HG03439 (cell line): ENCODE measurements at regions not wholly inside any gene's neighbourhood (a gene's known extent, or its start where the extent isn't known, plus 50 kb on each side); places are given as distances from the start of the nearest gene placed in this dataset.

Experiments used
- ATAC-seq: cut with Tn5 transposase; IDR thresholded peaks from one replicate; pipeline ENCODE4 v1.9.1; 2021; ENCODE audit warnings: mild to moderate bottlenecking, moderate library complexity; ENCODE audit not compliant: unreplicated experiment

DNA sequence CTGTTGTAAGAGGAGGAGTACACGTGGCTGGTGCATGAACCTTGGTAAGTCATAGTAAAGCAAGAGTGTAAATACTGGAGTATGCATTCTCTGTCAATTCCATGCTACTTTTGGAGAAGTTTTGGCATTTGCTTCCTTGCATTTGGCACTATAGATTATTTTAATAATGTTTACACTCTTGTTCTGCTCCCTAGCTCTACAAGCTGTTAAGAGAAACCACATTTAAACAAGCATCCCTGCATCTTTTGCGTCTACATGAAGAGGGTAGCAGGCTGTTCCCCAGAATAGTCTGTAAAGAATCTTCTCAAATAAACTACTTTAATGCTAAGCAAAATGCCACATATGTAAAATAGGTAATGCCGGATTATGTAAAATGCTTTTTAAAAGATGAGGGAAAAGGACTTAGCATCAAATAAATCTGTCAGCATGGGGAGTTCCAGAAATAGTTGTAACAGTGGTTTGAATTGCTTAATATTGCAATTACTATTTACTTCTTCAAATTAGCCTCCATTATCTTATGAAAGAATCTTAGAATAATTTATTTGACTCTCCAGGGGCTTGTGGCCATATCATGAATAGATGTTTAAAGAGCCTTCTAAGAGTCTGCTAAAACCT is 2127.3 kb upstream of the WWC1 start:
- no peak for ATAC-seq

DNA sequence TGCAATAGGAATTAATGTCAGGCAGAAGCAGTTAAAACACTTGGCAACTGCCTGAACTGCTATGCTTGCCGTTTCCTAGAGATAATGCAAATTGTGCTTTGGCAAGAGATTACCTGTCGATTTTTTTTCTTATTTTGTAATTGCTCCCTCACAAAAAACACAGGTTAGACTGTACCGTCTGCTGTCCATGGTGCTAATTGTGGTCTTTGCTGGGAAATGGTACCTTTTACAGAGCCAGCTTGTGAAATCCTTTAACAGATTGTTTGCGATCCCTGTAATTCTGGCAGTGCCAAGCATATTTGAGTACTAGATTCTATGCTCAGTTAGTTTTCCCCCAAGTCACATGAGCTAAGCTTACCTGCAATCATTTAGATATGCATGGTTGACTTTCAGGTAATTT is 2125.8 kb upstream of the WWC1 start:
- no peak for ATAC-seq

DNA sequence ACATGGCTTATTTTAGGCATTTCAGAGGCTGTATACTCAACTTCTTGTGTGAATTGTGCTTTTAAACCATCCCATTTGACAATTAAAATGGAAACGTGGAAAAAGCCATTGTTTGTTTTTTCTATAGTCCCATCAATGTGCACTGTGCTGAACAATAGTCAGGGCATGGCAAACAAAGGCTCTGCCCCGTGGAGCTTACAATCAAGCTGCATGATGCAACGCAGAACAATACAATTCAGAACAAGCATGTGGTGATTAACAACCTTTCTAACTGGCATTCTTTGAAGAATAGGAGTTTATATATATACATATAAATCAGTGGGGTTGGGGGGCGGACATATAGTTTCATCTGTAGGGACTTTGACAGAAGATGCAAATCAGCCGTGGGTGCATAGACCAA is 2125.4 kb upstream of the WWC1 start:
- no peak for ATAC-seq

- no peak for ATAC-seq
Observed at GRCh38 chr5:166172597-166172996, 2118.8 kb upstream of the WWC1 start.

DNA sequence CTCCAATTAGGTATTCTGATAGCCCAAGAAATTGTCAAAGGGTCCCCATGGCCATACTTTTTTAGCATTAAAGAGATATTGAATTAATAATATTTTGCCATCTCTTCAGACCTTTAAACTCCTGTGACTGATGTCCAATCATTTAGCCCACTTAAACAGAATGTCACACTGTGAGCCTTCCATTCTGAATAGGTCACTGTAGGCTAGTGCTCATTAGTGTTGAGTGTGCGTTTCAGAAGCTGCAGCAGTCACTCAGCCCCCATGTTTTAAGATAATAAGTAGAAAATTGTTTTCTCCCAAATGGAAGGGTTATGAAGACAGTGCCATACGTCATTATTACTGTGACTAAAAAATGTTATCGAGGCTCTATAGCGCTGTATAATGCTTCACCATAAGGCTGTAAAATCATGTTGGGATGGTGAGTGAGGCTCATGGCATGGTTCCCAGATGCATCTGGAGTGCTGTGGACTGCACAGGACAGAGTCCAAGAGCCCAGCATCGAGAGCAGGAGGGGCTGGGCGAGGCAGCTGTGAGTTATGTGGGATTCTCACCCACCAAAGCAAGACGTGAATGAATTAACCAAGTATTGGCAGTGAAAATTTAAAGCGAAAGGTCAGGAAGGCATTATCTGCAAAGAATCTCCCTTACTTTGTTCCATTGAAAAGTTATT is 2112.9 kb upstream of the WWC1 start:
- ATAC-seq: no peak

- no peak for ATAC-seq
Observed at GRCh38 chr5:166185185-166185584, 2106.3 kb upstream of the WWC1 start.

- ATAC-seq: no peak
Observed at GRCh38 chr5:166188501-166189325, 2102.7 kb upstream of the WWC1 start.

- ATAC-seq: no peak
Observed at GRCh38 chr5:166192696-166193095, 2098.7 kb upstream of the WWC1 start.

- no peak for ATAC-seq
Observed at GRCh38 chr5:166195981-166196380, 2095.5 kb upstream of the WWC1 start.

- no peak for ATAC-seq
Observed at GRCh38 chr5:166200532-166200931, 2090.9 kb upstream of the WWC1 start.

DNA sequence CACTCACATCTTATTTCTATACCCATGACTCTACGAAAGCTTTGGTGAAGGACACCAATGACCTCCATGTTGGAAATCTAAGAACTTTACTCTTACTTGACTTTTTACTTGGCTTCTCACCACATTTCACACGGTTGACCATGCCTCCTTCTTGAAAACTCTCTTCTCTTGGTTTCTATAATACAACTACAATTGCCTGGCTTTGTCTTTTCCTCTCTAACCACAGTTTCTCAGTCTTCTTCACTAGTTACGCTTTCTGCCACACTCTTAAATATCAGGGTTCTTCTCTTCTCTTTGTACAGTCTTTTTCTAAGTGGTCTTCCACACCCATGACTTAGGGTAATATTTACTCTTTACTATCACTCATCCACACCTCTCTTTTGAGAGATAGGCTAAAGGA is 2079.8 kb upstream of the WWC1 start:
- ATAC-seq: no peak

- ATAC-seq: no peak
Observed at GRCh38 chr5:166236327-166236726, 2055.1 kb upstream of the WWC1 start.

DNA sequence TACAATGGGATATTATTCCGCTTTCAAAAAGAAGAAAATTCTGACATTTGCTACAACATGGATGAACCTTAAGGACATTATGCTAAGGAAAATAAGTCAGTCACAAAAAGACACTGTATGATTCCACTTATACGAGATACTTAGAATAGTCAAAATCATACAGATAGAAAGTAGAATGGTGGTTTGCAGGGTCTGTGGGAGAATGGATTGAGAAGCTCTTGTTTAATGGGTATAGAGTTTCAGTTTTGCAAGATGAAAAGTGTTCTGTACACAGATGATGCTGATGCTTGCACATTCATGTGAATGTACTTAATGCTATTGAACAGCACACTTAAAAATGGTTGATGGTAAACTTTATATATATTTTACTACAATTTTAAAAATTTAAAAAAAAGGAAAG is 2050.7 kb upstream of the WWC1 start:
- ATAC-seq: no peak

DNA sequence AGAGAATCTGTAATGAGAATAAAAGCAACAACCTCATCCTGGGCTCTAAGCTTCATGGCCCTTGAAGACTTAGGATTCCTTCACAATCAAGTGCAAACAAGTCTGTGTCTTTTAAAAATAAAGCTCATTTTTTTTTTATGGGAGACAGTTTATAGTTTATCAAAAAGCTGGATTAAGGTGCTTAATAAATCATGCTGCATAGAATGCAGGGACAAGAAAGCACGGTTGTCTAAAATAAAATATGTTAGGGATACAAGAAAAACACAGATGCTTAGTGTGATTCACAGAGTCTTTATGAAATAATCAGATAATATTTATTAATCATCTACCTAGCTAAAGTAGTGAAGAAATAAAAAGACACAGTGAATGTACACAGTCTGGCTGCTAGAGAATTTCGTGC is 2045.9 kb upstream of the WWC1 start:
- no peak for ATAC-seq

DNA sequence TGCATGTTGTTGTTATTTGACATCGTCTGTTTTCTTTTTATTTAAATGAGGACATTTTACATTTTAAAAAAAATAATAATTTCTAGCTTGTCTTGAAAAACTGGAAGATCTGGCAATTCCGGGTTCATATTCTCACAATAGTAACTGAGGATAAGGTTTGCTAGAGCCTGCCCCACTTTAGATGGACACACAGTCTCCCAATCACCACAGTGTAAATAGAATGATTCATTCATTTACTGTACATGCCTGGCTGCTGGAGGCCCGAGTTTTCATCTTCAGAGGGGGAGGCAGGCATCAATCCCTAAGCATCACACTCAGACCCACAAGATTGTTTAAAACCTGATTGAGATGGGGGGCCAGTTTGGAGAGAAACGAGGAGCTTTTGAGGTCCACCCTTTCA is 2039.7 kb upstream of the WWC1 start:
- no peak for ATAC-seq

- no peak for ATAC-seq
Observed at GRCh38 chr5:166257661-166258060, 2033.8 kb upstream of the WWC1 start.

GRCh38 chr5:166262395-166262794 is 2029.0 kb upstream of the WWC1 start:
- no peak for ATAC-seq

DNA sequence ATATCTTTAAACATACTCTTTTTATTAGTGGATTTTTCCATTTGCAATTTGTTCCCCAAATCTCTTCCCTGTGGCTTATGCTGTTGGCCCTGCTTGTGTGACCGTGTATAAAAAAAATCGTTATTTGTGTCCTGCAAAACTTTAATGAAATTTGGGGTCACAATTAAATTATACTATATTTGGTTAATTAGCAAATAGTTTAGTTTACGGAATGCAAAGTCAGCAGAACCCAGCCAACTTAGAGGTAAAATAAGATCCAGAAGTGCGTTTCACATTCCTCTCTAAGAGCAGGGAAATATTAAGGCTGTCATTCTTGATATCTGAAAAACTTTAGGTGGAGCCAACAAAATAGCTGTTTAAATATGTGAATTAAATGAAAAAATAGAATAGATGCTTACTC is 2023.5 kb upstream of the WWC1 start:
- no peak for ATAC-seq

DNA sequence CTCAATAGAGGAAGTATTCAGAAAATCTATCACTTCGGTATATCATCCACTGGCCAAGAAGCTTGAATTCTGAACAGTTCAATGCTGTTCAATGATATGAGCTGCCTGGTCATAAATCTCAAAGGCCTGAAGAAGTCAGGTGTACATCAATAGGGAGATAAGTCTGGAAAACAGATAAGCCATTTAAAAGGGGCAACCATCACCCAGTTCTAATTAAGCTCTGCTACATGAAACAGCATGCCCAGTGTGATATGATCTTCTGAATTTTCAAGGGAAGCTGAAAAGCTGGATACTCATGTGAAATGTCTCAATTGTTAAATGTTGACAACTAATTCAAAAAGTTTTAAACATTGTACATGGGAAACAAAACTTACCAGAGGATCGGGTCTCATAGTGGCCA is 2020.7 kb upstream of the WWC1 start:
- no peak for ATAC-seq

GRCh38 chr5:166276006-166276405 is 2015.4 kb upstream of the WWC1 start:
- ATAC-seq: no peak

DNA sequence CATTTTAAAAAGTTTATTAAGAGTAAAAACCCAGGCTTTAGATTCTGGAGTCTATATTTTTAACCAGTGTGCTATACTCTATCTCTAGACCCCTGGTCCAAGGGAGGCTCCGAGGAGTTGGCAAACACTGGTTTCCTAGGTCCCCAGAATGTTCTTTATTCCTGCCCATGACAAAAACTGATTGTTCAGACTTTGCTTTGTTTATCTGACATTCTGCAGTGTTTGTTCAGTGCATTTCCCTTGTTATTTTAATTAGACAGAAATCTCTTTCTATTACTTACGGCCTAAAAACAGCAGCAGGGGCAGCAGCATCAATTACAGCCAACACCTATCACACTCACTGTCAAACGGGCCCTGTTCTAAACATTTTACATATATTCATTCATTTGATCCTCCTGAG is 2011.6 kb upstream of the WWC1 start:
- ATAC-seq: no peak

- no peak for ATAC-seq
Observed at GRCh38 chr5:166281433-166281832, 2010.0 kb upstream of the WWC1 start.
